Endothelial cell of umbilical vein (primary cell): ENCODE measurements at regions not wholly inside any gene's neighbourhood (a gene's known extent, or its start where the extent isn't known, plus 50 kb on each side); places are given as distances from the start of the nearest gene placed in this dataset.

Experiments
- BruUV-seq: library from RNA; stranded (reverse); fragments of 400-500 nt; replicated peaks from 2 replicates; lab custom pipeline; 2021; lab: Mats Ljungman, UMichigan
- CTCF ChIA-PET: fragments of 300-600, 350-600 bp; sonication (Branson Sonifier 250); formaldehyde crosslinking; loops from one replicate; lab custom pipeline; 2021; ENCODE audit warnings: antibody characterized with exemption, inconsistent platforms; lab: Charles Lee
- POLR2A ChIA-PET: fragments of 300-600, 350-600 bp; sonication (Branson Sonifier 250); formaldehyde crosslinking; loops from one replicate; lab custom pipeline; 2021; ENCODE audit warnings: antibody characterized with exemption, inconsistent platforms; lab: Charles Lee
- DNase-seq: peaks from one replicate; pipeline ENCODE4 v3.0.0-alpha.2; 2011; ENCODE audit warnings: low read depth, low spot score
- FAIRE-seq: peaks from 2 replicates; lab custom pipeline; 2011; peaks lifted over from hg19 to GRCh38; lab: Jason Lieb, UNC
- H2AFZ ChIP-seq: 2 replicates; pipeline ENCODE4 v1.6.0; 2012; ENCODE audit warnings: low read depth, low read length, control low read depth, inconsistent platforms
- H3K27ac ChIP-seq: 2 replicates; pipeline ENCODE4 v1.5.1; 2011; ENCODE audit warnings: low read depth, mild to moderate bottlenecking, control low read depth, low read length, moderate library complexity; ENCODE audit not compliant: insufficient read depth
- H3K27me3 ChIP-seq, 2 experiments: 2 replicates each; pipeline versions ENCODE4 v1.6.0 to v1.6.1; 2011; ENCODE audit warnings: low read length in 2 of 2, mixed read lengths in 1 of 2; ENCODE audit not compliant: control insufficient read depth in 2 of 2, insufficient read depth in 2 of 2
- H3K36me3 ChIP-seq, 2 experiments: 2 replicates in 1 of 2; 3 replicates in 1 of 2; pipeline ENCODE4 v1.5.1; 2011; ENCODE audit warnings: low read length in 2 of 2, mild to moderate bottlenecking in 1 of 2, moderate library complexity in 1 of 2; ENCODE audit not compliant: control insufficient read depth in 2 of 2, insufficient read depth in 2 of 2; ENCODE audit errors: extremely low read depth in 1 of 2
- H3K4me1 ChIP-seq: 3 replicates; pipeline ENCODE4 v1.5.1; 2011; ENCODE audit warnings: mild to moderate bottlenecking, low read length; ENCODE audit not compliant: control insufficient read depth, insufficient read depth; ENCODE audit errors: extremely low read depth
- H3K4me2 ChIP-seq: 2 replicates; pipeline ENCODE4 v1.6.1; 2011; ENCODE audit warnings: low read length, control low read depth, mixed read lengths; ENCODE audit not compliant: insufficient read depth
- H3K4me3 ChIP-seq, 3 experiments: fragments of 200-600 bp in 1 of 3; sonication (generic), shearing (Covaris generic) in 1 of 3; replicated peaks in 1 of 3; 2 replicates each; pipeline ENCODE4 v1.5.1; 2011 to 2016; ENCODE audit warnings: control low read depth in 3 of 3, low read length in 3 of 3, mild to moderate bottlenecking in 2 of 3, inconsistent platforms in 1 of 3, low read depth in 1 of 3, moderate library complexity in 1 of 3; ENCODE audit not compliant: insufficient read depth in 1 of 3
- H3K79me2 ChIP-seq: 2 replicates; pipeline ENCODE4 v1.6.0; 2012; ENCODE audit warnings: low read length, inconsistent platforms; ENCODE audit not compliant: control insufficient read depth, insufficient read depth
- H3K9ac ChIP-seq: replicated peaks from 2 replicates; pipeline ENCODE3; 2011; ENCODE audit warnings: low read length, control low read depth; ENCODE audit not compliant: insufficient read depth; ENCODE audit errors: extremely low read depth
- H3K9me1 ChIP-seq: replicated peaks from 3 replicates; pipeline ENCODE4 v1.6.0; 2011; ENCODE audit warnings: mild to moderate bottlenecking, low read length; ENCODE audit not compliant: control insufficient read depth, insufficient read depth; ENCODE audit errors: extremely low read depth
- H3K9me3 ChIP-seq: replicated peaks from 2 replicates; pipeline ENCODE4 v1.5.1; 2012; ENCODE audit warnings: low read length, inconsistent platforms; ENCODE audit not compliant: control insufficient read depth, insufficient read depth
- H4K20me1 ChIP-seq: replicated peaks from 2 replicates; pipeline ENCODE3; 2011; ENCODE audit warnings: mild to moderate bottlenecking, low read length; ENCODE audit not compliant: control insufficient read depth, insufficient read depth; ENCODE audit errors: extremely low read depth
- FOS ChIP-seq: IDR thresholded peaks from 2 replicates; pipeline ENCODE4 v1.6.1; 2011; ENCODE audit warnings: mild to moderate bottlenecking, low read length, moderate library complexity, borderline replicate concordance; ENCODE audit not compliant: insufficient read depth
- GATA2 ChIP-seq: IDR thresholded peaks from 2 replicates; pipeline ENCODE4 v1.7.0; 2011; ENCODE audit warnings: low read depth, mild to moderate bottlenecking, moderate library complexity, mixed read lengths, low read length; ENCODE audit not compliant: insufficient read length, insufficient read depth
- JUN ChIP-seq: IDR thresholded peaks from 2 replicates; pipeline ENCODE4 v1.6.1; 2011; ENCODE audit warnings: borderline replicate concordance, low read depth; ENCODE audit not compliant: insufficient read length, insufficient read depth
- MYC ChIP-seq: IDR thresholded peaks from one replicate; pipeline ENCODE4 v1.6.1; 2011; ENCODE audit warnings: mild to moderate bottlenecking, low read depth, low read length
- POLR2A ChIP-seq: IDR thresholded peaks from 2 replicates; pipeline ENCODE4 v1.6.1; 2012; ENCODE audit warnings: low read depth, mild to moderate bottlenecking, control low read depth, low read length
- POLR2AphosphoS5 ChIP-seq: IDR thresholded peaks from 2 replicates; pipeline ENCODE4 v1.6.1; 2012; ENCODE audit warnings: low read depth, mild to moderate bottlenecking, control low read depth, low read length, moderate library complexity; ENCODE audit not compliant: insufficient read depth
- dilution Hi-C: fragments of 300-500 bp; cut with MboI; formaldehyde crosslinking; loops from one replicate; pipeline ENCODE4 v1.15.0; 2019; ENCODE audit warnings: low sequenced_read_pairs; ENCODE audit not compliant: extremely low pct_ligation_motif_present
- intact Hi-C: fragments of 100-400 bp; cut with micrococcal nuclease; formaldehyde crosslinking; loops from one replicate; pipeline ENCODE4 v1.10.0; 2022
- TF ChIP-seq, protein P1 (sequence below), 2 donors: IDR thresholded peaks; 1 replicate in 1 of 2; 2 replicates in 1 of 2; pipeline ENCODE4 v1.5.1; 2011; ENCODE audit warnings: low read length in 2 of 2, mild to moderate bottlenecking in 2 of 2, moderate library complexity in 2 of 2, control low read depth in 1 of 2, inconsistent platforms in 1 of 2, low read depth in 1 of 2; ENCODE audit not compliant: insufficient read depth in 1 of 2; ENCODE audit errors: extremely low read depth in 1 of 2
- TF ChIP-seq, protein P2 (sequence below): IDR thresholded peaks from 2 replicates; pipeline ENCODE4 v1.6.1; 2011; ENCODE audit not compliant: insufficient read depth, insufficient read length

DNA sequence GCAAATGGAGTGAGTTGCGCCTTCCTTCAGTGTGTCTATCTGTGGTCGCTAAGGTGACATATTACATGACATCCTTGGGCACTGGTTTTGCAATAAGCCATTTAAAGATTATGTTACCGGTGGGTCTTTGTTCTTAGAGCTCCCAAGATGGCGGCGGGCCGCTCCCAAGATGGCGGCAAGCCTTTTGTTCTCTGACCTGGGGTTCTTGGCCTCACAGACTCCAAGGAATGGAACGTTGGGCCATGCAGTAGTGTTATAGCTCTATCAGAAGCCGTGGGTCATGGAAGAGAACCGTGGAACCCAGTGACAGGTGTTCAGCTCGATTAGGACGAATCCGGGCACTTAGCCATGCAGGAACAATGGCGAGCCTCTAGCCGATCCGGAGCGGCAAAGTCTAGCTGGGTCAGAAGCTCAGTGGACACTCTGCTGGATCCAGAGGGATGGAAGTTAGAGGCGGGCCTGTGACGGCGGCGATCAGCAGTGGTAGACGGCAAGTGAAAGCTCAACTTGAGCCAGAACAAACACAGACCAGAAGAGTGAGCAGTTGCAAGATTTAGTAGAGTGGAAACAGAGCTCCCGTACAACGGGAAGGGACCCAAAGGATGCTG, 188.6 kb downstream of the TEX29 start:
- TF ChIP-seq, protein P1, sequence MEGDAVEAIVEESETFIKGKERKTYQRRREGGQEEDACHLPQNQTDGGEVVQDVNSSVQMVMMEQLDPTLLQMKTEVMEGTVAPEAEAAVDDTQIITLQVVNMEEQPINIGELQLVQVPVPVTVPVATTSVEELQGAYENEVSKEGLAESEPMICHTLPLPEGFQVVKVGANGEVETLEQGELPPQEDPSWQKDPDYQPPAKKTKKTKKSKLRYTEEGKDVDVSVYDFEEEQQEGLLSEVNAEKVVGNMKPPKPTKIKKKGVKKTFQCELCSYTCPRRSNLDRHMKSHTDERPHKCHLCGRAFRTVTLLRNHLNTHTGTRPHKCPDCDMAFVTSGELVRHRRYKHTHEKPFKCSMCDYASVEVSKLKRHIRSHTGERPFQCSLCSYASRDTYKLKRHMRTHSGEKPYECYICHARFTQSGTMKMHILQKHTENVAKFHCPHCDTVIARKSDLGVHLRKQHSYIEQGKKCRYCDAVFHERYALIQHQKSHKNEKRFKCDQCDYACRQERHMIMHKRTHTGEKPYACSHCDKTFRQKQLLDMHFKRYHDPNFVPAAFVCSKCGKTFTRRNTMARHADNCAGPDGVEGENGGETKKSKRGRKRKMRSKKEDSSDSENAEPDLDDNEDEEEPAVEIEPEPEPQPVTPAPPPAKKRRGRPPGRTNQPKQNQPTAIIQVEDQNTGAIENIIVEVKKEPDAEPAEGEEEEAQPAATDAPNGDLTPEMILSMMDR (IDR thresholded peaks at IDR 0.05; ENCODE audit: extremely low read depth in 1 of 2, insufficient read depth in 1 of 2, low read depth in 1 of 2, low read length in 2 of 2): no peak
- no peak for TF ChIP-seq POLR2AphosphoS5
- TF ChIP-seq MYC: no peak
- TF ChIP-seq FOS: no peak
- TF ChIP-seq, protein P2, sequence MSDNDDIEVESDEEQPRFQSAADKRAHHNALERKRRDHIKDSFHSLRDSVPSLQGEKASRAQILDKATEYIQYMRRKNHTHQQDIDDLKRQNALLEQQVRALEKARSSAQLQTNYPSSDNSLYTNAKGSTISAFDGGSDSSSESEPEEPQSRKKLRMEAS: no peak
- no peak for TF ChIP-seq GATA2
- TF ChIP-seq JUN: no peak
- TF ChIP-seq POLR2A: no peak
- no TSS peak for BruUV-seq
- H3K4me3 ChIP-seq: no peak overlapping the region
- intact Hi-C loops: no loop called here
- H3K27me3 ChIP-seq: no peaks in the 10 kb centered on the region
- CTCF ChIA-PET: interaction anchor here (1.7 kb wide), 1 partner anchor 21 kb away, joined by 3 read pairs; no protein-coding TSS in a partner anchor
- no peak overlapping the region for H2AFZ ChIP-seq
- POLR2A ChIA-PET: no interaction called here
- FAIRE-seq (no peak), DNase-seq (no peak)
- no peaks in the 10 kb centered on the region for H3K36me3 ChIP-seq
- H3K4me1 ChIP-seq: no peaks in the 10 kb centered on the region
- no peak overlapping the region for H3K9ac ChIP-seq
- dilution Hi-C loops: no loop called here
- no peaks in the 10 kb centered on the region for H3K79me2 ChIP-seq
- peaks cover 5% of the 10 kb centered on the region for H3K9me3 ChIP-seq
- H3K9me1 ChIP-seq: no peaks in the 10 kb centered on the region
- no peaks in the 10 kb centered on the region for H4K20me1 ChIP-seq
- no peak overlapping the region for H3K27ac ChIP-seq
- no peak overlapping the region for H3K4me2 ChIP-seq
